CD4-positive, alpha-beta T cell treated with Interleukin-12 subunit alpha and Interleukin-12 subunit beta, for 1 hour (primary cell): ENCODE measurements at regions not wholly inside any gene's neighbourhood (a gene's known extent, or its start where the extent isn't known, plus 50 kb on each side); places are given as distances from the start of the nearest gene placed in this dataset.
"Not testable (repeated sequence)": the region's sequence is repeated elsewhere in the genome, so short reads cannot be mapped to it uniquely, and the experiment has no call there.

Source experiments
- DNase-seq: peaks from one replicate; pipeline ENCODE4 v3.0.0-alpha.2; 2020

DNA sequence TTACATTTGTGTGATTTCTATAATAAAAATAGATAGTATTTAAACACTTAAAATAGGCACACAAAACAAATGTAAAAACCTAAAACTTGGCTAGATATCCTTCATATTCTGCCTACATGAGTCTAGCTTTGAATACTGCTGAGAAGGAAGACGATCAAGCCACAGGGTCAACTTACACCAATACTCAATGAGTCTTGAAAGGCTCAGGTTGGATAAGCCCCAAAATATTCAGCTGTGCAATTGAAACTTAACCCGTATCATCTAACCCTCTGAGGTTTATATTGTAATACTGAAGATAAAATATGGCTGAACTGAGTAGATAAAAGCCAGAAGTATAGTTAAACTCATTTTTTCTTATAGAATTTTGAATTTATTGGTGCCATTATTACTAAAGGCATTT lies 313.0 kb upstream of the NRXN1 start:
- DNase-seq = no peak

DNA sequence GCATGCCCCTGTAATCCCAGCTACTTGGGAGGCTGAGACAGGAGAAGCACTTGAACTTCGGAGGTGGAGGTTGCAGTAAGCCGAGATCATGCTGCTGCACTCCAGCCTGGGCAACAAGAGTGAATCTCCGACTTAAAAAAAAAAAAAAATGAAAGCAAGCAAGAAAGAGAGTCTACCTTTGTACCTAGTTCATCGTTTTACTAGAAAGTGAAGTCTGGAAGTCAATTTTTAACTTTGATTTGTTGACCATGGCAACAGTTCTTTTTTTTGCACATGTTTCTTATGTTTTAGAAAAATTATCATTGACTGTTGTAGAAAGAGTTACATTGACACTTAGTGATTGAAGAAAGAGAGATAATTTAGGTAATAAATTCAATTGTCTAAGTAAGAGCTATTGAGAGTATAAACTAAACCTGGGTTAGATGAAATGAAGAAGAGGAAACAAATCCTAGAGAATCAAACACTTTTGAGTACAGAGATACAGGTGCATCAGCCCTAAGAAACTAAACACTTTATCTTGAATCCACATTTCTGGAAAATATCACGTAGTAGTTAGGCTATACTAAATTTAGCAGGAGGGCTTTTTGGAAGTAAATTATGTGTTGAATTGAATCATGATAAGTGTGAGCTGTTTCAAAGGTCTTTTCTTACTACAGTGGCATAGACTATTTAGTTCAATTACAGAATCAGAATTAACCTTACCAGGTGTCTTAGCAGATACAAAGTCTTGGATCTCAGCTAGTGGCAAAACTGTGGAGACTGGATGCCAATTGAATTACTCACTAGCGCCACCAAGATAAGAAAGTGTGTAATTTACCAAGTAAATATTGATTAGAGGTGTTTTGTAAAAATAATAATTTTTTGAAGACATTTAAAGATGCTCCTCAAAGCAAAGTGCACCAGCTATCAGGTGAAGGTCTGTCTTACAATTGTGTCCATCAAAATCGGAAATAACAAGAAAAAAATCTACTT lies 303.4 kb upstream of the NRXN1 start:
- DNase-seq = no peak

DNA sequence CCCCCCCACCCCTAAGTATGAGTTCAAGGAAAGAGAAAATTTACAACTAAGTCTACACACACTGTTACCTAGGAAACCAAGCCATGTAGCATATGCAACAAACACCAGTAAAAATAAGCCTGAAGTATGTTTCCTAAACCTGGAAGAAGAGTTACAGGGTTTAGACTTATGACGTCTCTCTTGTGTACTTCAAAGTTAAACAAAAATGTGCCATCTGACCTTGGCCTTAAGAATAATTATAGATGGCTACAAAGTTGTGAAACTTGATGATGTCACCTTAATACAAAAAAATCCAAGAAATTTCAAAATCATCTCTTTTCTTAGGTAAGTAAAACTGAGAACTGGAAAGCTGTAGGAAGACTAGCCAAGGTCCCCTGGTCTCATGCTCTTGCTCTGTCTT lies 297.6 kb upstream of the NRXN1 start:
- DNase-seq = no peak

DNA sequence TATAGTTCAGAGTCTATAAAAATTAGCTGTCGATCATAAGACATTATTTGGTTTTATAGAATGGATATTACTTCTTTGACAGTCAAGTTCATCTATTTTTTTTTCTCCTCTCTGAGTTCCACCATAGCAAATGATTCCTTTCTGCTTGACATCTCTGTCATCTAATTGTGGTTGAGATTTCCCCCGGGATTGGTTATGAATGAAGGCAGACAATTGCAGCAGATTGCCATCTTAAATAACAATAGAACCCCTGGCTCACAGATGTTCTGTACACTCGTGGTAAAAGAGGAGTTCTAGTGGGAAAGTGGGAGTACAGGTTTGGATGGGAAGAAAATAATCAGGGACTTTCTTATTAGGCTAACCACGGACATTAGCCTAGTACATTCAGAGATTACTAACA lies 292.1 kb upstream of the NRXN1 start:
- no peak for DNase-seq

DNA sequence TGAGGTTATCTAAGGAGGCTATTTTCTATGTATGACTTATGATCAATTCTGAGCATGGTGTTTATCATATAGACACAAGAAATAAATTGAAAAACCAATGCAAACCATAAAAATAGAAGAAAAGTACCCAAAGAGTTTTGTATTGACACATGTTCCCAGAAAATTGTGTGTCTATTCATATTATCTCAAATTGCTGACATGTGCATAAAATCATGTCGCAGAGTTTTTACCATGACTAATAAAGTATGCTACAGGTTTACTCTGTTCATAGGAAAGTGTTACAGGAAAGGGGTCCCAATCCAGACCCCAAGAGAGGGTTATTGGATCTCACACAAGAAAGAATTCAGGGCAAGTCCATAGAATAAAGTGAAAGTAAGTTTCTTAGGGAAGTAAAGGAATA lies 290.7 kb upstream of the NRXN1 start:
- no peak for DNase-seq

DNA sequence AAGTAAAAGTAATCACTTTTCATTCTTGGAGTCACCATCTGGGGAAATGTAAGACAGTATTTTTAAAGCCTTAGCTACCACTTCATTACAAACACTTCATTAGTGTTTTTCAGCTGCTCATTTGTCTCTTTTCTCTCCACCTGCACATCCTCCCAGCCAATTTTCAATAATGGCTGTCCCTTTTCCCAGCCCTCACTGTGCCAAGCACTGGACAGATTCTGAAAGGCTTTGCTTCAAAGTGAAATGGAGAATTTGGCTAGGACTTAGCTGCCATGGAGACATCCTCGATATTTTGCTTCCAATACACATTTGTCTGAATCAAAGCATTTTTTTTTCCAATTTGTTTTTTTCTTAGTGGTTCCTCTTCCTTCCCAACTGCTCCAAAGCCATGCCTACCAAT lies 272.4 kb upstream of the NRXN1 start:
- no peak for DNase-seq

DNA sequence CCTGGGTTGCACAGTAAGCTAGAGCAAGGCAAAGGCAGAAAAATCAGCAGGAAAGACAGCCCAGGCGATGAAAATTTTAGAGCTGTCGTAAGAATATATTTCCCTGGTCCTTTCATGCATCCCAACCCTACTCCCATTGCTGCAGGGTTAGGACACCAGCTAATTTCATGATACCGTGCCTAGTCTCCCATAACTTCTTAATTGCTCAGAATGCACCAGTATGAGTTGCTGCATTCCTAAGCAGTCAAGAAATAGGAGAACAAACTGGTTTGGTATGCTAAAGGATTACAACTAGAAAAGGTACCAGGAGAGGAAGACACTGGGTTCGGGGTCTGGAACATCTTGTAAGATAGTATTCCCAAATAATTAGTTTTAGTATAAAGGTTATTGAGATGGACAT lies 269.4 kb upstream of the NRXN1 start:
- DNase-seq = no peak

DNA sequence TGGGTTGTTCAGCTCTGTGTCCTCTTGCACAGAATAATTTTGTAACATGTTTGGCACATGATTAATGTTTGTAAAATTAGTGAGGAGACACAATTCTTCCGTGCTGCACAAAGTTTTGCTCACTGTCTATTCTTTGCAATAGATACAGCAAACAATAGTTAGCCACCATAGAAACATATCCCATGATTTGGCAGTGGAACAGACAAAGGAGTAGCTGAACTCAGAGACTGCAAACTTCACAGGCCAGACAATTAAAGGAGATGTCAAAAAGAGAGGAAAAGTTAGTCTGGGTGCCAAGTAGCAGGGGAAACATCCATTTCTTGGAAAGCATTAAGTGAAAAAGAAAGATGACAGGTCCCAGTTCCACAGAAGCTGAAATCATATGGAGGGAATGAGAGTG lies 267.4 kb upstream of the NRXN1 start:
- no peak for DNase-seq

DNA sequence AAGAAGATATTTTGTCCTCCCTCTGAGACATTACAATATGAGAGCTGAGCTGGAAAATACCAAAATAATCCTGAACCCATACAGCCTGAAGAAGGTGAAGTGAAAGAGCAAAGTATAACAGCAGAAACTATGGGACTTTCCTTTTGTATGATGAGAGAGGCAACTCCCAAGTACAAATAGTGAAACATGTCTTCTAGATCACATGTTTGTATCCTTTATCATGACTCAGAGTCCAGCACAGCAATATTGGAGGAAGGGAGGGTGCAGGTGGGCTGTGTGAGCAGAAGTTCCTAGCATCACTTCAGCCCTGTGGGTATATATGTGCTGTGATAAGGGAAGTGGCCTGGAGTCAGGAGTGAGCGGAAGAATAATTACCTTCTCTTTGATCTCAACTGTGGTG lies 265.6 kb upstream of the NRXN1 start:
- no peak for DNase-seq

DNA sequence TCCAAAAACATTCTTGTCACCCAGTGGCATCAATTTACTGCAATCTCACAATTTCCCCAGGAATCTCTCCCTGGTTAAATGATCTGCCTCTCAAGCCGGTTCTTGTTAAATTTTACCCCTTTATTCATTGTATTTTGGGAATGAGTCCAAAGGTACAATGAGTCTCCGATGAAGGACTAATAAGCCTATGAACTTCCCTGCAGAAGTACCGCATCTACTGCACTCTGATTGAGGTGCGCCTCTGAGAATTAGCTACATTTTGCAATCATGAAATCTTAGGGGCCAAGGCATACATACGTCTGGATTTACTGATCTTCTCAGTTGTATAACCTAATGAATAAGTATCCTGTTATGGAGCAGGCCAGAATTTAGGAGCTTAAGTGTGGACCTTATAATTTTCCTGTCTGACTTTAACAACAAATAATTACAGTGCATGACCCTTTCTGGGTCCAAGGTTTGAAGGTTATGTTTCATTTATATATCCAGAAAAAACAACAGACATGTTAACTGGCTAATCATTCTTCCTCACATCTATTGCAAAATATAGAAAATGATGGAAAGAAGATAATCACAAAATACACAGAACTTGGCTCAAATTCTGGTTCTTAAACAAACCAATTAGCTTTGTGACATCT lies 261.8 kb upstream of the NRXN1 start:
- no peak for DNase-seq

DNA sequence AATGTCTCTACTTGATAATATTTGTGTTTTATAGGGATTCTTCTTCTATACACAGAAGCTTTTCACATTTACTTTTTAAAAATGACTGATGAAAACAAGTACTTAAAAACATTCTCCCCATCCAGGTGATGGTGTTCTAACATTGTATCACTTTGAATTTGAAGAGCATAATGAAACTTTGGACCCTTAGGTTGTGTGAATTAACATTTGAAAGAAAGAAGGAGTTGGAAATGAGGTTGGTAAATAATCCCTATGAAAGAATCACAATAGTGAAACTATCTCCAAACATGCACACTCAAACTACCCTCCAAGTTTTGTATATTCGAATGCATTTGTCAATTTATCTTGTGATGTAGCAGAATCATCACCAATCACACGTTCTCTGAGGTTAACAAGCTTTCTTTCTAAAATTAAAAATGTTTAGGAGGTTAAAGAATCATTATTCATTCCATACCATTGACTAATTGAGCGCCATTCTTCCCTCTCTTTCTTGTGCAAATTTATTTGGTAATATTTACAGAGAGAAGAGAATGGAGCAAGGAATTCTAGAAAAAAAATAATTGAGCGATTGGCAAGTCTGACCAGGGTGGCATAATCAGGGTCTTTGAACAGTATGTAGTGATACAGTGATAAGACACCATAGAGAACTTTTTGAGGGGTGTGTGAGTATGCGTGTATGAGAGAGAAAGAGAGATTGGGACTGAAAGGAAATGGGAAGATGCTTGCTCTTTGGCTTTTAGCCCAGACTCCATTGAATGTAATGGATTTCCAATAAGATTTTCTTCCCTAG lies 260.0 kb upstream of the NRXN1 start:
- no peak for DNase-seq

DNA sequence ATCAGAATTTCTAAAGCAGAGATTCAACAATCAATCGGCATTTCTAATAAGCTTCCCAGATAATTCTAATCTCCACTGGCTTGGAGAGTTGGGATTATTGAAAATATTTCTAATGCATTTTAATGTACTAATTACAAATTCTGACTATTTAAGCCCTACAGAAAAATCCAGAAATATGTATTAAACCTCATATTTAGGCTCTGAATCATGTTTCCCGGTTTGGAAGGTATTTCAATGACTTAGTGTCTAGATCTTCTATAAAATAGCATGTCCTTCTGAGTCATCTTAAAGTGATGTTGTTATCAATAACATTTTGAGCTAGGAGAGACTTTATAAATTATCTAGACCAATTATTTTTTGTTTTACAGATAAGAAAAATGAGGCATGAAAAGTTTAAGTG lies 258.8 kb upstream of the NRXN1 start:
- DNase-seq = no peak

DNA sequence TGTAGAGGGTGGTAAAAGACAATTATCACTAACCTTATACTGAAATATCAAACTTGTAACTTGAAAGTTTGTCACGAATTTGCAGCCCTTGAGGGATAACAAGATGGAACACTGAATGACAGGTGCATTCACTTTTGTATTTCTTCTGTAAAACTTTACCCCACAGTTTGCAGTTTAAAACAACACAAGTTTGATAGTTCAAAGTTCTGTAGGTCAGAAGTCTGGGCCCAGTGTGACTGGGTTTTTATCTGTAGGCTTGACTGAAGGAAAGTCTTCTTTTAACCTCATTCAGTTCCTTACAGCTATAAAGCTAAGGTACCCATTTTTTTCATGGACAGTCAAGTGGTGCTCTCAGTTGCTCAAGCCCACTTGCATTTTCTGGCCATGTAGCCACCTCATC lies 257.1 kb upstream of the NRXN1 start:
- no peak for DNase-seq

DNA sequence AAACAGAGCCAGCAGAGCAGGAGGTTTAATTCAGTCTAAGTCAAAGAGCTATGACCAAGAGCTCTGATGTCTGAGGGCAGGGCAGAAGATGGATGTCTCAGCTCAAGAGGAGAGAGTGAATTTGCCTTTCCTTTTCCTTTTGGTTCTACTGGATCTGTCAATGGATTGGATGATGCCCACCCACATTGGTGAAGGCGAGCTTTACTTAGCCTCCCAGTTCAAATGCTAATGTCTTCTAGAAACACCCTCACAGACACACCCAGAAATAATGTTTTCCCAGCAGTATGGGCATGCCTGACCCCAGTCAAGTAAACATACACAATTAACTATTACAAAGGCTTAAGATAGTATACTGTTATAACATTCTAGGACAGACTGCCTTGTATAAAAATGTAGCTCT lies 236.3 kb upstream of the NRXN1 start:
- no peak for DNase-seq

DNA sequence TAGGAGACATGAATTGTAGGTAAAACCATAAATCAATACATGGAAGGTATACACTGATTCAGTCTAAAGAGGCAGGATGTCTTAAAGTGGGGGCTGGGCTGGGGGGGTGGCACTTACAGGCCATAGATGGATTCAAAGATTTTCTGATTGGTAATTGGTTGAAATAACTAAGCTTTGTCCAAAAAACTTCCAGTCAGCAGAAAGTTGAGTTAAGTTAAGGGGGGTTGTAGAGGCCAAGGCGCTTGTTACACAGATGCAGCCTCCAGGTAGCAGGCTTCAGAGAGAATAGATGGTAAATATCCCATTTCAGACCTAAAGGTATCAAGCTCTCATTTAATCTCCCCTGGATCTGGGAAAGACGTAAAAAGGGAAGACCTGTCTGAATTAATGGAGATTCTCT lies 233.6 kb upstream of the NRXN1 start:
- no peak for DNase-seq

DNA sequence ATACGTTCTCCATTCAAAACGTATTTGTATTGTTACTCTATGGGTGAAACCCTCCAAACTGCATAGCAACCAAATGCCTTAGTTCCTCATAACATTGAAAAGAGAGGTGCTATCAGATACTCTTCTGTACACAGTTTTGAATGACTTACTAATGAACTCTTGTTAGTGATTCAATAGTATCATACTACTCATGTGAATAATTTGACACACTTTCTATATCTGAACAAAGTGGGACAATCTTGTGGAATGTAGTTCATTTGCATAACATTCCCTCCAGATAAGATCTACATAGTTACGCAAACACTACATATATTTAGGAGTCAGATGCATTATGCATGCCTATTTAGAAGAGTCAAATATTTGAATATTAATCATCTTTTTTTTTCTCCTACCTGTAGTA lies 232.0 kb upstream of the NRXN1 start:
- no peak for DNase-seq

DNA sequence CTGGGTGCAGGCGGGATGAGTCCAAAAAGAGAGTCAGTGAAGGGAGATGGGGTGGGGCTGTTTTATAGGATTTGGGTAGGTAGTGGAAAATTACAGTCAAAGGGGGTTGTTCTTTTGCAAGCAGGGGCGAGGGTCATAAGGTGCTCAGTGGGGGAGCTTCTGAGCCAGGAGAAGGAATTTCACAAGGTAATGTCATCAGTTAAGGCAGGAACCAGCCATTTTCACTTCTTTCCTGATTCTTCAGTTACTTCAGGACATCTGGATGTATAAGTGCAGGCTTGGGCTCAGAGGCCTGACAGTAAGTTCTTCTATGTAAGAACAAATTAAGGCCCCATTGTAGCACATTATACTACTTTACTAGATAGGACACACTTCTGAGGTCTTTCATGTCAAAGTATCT lies 231.2 kb upstream of the NRXN1 start:
- not testable (repeated sequence) for DNase-seq

DNA sequence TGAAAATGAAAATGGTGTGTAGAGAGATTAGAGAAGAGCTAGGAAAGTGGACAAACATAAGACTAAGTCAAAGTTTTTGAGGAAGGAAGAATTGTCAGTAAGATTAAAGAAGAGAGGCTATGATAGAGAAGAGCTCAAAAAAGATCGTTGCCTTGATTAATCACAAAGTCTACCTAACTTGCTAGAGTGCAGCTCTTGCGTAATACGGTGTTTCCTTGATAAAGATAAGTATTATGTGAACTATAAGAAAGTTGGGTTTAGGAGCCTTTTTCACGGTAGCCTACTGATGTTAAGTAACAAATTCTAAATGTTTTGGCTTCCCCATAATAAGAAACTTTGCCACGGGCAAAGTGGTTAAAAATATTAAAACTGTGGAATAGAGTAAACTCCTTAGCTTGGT lies 226.4 kb upstream of the NRXN1 start:
- DNase-seq = no peak

DNA sequence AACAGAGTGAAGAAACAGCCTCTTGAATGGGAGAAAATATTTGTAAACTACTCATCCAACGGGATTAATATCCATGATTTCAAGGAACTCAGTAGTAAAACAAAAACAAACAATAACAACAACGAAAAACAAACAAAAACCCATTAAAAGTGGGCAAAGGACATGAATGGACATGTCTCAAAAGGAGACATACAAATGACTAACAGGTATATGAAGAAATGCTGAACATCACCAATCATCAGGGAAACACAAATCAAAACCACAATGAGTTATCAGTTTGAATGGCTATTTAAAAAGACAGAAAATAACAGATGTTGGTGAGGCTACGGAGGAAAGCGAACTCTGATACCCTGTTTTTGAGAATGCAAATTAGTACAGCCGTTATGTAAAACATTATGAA lies 224.8 kb upstream of the NRXN1 start:
- no peak for DNase-seq

DNA sequence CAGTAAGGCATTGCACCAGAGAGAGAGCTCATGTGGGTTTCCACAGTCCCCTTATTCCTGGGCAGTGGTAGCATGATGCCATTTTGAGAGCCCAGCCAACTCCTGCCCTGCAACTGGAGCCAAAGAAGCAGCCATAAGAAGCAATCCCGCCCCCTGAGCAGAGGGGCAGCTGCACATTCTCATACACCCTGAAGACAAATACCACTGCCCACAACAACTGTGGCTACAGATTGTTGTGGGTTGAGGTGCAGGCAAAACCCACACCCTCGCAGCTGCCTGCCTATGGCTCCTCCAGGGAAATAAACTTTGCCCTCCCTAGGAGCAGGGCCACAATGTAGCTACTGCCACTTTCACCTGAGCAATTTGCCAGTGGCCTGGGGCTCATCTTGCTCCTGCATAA lies 219.4 kb upstream of the NRXN1 start:
- no peak for DNase-seq

DNA sequence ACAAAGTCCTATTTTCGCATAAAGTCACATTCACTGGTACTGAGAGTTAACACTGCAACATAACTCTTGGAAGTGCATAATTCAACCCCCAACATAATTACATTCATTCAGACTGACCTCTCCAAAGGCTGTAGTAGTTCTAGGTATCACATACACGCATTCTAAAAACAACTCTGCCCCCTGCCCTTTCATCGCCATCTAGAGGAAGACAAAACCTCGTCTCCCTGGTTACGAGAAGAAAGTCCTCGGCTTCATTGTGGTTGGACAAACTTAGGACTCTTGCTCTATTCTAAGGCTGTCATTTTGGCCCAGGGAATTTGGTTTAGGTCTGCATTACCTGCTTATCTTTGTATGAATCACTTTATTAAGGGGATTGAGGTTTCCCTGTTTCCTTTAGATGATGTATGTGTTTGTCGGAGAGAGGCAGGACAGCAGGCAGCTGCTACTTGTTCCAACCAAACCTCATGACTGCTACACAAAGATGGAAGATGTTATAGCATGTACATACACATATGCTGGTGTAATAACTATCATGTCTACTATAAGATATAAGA lies 215.4 kb upstream of the NRXN1 start:
- no peak for DNase-seq

DNA sequence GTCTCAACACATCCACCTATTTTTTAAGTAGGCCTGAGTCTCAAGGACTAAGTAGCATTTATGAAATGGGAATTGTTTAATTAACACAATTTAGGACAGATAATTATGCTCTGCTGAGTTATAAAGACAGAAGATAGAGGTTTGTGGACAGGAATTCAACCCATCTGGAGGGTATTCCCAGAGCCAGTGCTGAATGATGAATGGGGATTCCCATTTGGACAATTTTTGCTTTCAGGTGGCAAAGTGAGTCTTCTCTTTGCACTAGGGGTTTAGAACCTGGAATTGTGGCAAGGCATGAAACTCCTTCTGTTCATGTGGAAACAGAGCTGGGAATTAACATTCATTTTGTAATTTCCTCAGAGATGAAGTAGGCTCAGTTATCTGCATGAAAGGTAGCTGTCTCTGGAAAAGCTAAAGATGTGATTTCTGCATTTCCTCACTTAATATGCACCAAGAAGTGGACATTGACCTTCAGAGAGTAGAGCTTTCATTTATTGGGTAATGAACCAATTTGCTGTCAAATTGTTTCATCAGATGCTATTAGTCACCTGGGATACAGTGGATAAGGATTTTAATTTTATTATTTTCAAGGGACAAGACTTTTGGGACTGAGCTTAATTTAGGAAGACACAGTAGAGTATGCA lies 212.1 kb upstream of the NRXN1 start:
- DNase-seq = no peak
